ENCODE measurements at regions not wholly inside any gene's neighbourhood (a gene's known extent, or its start where the extent isn't known, plus 50 kb on each side); places are given as distances from the start of the nearest gene placed in this dataset.

DNA sequence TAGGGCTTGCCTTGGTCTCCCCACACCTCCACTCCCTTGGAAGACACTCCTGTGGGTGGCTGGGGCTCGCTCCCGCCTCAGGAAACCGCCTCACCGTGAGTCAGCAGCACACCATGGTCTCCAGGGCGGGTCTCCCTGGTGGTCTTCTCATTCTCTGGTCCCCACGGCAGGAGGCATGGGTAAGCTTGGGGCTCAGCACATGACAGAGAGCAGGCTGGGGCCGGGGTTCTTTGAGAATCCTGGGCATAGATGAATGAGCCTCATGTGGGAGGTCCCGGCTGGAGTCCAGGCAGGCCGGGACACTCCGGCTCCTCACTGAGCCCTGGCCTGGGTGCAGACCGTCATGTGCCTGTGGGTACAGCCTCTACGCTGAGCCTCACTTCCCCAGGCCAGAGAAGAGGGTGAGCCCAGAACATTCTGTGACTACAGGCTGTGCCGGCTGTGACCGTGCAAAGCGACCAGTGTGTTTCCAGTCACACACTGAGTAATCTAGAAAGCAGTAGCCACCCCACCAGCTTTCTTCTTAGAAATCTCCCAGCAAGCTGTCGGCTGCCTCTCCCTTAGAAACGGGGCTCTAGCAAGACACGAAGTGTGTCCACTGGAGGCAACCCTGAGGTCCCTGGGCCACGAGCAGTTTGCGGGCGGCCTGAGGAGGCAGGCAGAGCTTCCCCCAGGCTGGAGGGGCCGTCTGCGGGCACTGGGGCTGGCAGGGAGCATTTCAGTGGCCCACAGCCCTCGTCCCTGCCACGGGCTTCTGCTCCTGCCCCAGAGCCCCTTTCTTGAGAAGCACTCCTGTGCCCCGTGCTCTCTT is 93.1 kb downstream of the RHOB start:
- DNase-seq (ENCODE audit: low read depth): no peak
- no peak overlapping the region for H3K4me3 ChIP-seq (ENCODE audit: low read depth, low read length)
- TF ChIP-seq MYC (IDR thresholded peaks at IDR 0.05; ENCODE audit: low read depth, low read length) (no peak), POLR2A (IDR thresholded peaks at IDR 0.05; ENCODE audit: extremely low read depth, insufficient read length) (no peak)

DNA sequence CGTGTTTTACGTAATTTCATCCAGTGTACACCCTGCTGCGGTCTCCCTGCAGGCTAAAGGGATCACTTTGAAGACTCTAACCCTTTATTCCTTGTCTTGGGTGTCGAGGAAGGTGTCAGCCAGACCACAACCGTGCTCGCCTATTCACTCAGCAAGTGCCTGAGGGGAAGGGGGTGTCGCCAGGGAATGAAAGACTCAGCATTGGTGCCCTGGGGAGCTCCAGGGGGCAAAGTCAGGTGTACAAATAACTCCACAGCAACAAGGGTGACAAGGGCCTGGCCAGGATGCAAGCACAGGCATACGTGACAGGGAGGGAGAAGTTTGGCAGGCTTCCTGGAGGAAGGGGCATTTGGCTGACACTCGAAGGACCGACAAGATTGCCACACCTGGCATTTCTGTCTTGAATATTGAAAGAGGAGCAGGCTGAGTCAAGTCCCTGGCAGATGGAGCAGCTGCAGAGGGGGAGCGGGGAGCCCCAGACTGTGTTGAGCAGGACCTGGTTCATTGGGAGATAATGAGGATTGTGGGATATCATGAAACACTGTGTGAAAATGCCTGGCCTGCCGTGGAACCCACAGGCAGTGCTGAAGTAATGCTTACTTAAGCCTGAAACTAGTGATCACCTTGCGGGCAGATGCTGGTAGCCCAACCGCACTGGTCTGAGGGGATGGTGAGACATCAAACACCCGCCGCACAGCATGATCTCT is 93.9 kb downstream of the RHOB start:
- no peak for TF ChIP-seq POLR2A (IDR thresholded peaks at IDR 0.05; ENCODE audit: extremely low read depth, insufficient read length)
- TF ChIP-seq, protein P1, sequence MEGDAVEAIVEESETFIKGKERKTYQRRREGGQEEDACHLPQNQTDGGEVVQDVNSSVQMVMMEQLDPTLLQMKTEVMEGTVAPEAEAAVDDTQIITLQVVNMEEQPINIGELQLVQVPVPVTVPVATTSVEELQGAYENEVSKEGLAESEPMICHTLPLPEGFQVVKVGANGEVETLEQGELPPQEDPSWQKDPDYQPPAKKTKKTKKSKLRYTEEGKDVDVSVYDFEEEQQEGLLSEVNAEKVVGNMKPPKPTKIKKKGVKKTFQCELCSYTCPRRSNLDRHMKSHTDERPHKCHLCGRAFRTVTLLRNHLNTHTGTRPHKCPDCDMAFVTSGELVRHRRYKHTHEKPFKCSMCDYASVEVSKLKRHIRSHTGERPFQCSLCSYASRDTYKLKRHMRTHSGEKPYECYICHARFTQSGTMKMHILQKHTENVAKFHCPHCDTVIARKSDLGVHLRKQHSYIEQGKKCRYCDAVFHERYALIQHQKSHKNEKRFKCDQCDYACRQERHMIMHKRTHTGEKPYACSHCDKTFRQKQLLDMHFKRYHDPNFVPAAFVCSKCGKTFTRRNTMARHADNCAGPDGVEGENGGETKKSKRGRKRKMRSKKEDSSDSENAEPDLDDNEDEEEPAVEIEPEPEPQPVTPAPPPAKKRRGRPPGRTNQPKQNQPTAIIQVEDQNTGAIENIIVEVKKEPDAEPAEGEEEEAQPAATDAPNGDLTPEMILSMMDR (IDR thresholded peaks at IDR 0.05; ENCODE audit: low read depth, low read length): no peak
- no peak for TF ChIP-seq MYC (IDR thresholded peaks at IDR 0.05; ENCODE audit: low read depth, low read length)
- TF ChIP-seq, protein P2, sequence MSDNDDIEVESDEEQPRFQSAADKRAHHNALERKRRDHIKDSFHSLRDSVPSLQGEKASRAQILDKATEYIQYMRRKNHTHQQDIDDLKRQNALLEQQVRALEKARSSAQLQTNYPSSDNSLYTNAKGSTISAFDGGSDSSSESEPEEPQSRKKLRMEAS (IDR thresholded peaks at IDR 0.05; ENCODE audit: low read depth, low read length): no peak
- no peak overlapping the region for H3K4me3 ChIP-seq (ENCODE audit: low read depth, low read length)
- DNase-seq (ENCODE audit: low read depth): no peak

DNA sequence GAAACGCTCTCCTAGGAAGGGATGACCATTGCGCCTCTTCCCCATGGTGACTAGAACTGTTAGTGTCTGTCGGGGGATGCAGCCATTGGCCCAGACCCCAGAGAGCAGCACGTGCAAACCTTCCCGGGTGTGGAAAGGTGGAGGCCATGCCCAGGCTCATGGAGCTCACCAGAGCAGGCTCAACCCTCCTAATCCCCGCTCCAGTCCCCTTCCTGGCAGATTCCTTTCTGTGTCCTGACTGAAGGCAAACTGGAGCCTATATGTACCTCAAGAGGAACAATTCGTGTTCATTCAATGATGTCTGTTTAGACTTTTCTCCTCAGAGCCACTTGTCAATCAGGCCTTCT is 94.4 kb downstream of the RHOB start:
- TF ChIP-seq, protein P2 (IDR thresholded peaks at IDR 0.05; ENCODE audit: low read depth, low read length): no peak
- TF ChIP-seq MYC (IDR thresholded peaks at IDR 0.05; ENCODE audit: low read depth, low read length) (no peak), POLR2A (IDR thresholded peaks at IDR 0.05; ENCODE audit: extremely low read depth, insufficient read length) (no peak)
- TF ChIP-seq, protein P1 (IDR thresholded peaks at IDR 0.05; ENCODE audit: low read depth, low read length): no peak
- H3K4me3 ChIP-seq (ENCODE audit: low read depth, low read length): no peak overlapping the region
- no peak for DNase-seq (ENCODE audit: low read depth)

DNA sequence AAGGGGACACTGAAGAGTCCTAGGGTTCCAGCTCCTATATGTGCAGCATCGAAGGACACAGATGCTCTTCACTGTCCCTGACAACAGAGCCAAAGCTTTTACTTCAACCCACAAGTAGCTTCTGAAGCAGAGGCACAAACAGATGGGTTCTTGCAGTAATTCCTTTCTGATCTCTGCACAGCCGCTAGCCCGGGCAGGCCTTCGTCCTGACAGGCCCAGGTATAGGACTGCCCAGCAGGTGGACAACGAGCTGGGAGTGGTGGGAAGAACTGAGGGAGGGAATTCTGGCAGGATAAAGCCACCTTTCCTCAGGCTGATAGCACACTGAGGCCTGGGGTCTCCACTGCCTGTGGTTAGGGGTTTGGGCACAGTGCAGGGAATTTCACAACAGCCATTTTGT is 94.8 kb downstream of the RHOB start:
- TF ChIP-seq, protein P1 (IDR thresholded peaks at IDR 0.05; ENCODE audit: low read depth, low read length): no peak
- TF ChIP-seq MYC (IDR thresholded peaks at IDR 0.05; ENCODE audit: low read depth, low read length): no peak
- TF ChIP-seq POLR2A (IDR thresholded peaks at IDR 0.05; ENCODE audit: extremely low read depth, insufficient read length): no peak
- TF ChIP-seq, protein P2 (IDR thresholded peaks at IDR 0.05; ENCODE audit: low read depth, low read length): no peak
- no peak overlapping the region for H3K4me3 ChIP-seq (ENCODE audit: low read depth, low read length)
- DNase-seq (ENCODE audit: low read depth): no peak

DNA sequence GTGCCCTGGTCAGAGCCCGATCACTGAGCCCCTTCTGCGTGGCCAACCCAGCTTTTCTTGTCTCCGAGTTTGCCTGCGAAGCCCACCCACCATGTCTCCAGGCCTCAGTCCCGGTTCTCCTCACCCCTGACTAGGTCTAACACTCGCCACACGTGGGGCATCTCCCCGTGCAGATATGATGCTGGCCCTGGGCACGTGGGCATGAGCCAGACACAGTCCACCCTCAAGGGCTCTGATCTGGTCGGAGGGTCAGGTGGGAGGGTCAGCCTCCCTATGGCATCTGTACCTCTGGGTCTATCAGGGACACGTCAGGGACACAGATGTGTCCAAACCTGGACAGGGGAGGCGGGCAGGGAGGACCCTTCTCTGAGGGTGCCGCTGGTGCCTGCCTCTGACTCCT is 95.4 kb downstream of the RHOB start:
- DNase-seq (ENCODE audit: low read depth): no peak
- H3K4me3 ChIP-seq (ENCODE audit: low read depth, low read length): no peak overlapping the region
- TF ChIP-seq, protein P1 (IDR thresholded peaks at IDR 0.05; ENCODE audit: low read depth, low read length): no peak
- TF ChIP-seq, protein P2 (IDR thresholded peaks at IDR 0.05; ENCODE audit: low read depth, low read length): no peak
- no peak for TF ChIP-seq MYC (IDR thresholded peaks at IDR 0.05; ENCODE audit: low read depth, low read length)
- no peak for TF ChIP-seq POLR2A (IDR thresholded peaks at IDR 0.05; ENCODE audit: extremely low read depth, insufficient read length)

DNA sequence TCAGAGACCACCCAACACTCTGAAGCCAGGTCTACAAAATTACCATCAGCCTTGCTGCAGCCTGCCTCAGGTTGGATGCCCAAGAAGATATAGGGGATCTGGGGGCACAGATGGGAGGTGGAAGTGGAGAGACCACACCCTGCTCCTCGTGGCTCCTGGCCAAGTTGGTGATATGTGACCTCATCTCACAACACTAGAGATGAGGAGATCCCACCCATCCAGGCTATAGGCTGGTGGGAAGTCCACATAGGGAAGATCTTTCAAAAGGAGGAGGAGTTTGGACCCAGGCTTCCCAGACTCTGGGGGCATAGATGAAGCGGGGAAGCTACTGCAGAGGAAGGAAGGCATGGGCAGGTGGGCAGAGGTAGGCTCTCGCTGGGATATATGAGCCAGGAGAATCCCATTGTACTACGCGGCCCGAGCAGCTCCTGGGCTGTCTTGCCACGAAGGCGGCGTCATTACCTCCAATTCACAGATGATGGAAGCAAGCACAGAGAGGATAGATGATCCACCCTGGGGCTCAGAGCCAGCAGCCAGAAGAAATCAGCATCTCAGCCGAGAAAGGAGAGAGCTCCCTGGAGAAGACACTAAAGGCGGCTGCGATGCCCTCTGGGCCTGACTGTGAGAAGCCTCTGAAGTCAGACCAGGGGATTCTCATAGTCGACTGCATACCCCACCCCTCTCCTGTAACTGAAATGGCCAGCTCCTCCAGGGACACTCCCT is 96.0 kb downstream of the RHOB start:
- TF ChIP-seq, protein P2 (IDR thresholded peaks at IDR 0.05; ENCODE audit: low read depth, low read length): no peak
- TF ChIP-seq, protein P1 (IDR thresholded peaks at IDR 0.05; ENCODE audit: low read depth, low read length): no peak
- TF ChIP-seq MYC (IDR thresholded peaks at IDR 0.05; ENCODE audit: low read depth, low read length) (no peak), POLR2A (IDR thresholded peaks at IDR 0.05; ENCODE audit: extremely low read depth, insufficient read length) (no peak)
- no peak overlapping the region for H3K4me3 ChIP-seq (ENCODE audit: low read depth, low read length)
- DNase-seq (ENCODE audit: low read depth): no peak
